ENCODE measurements at regions not wholly inside any gene's neighbourhood (a gene's known extent, or its start where the extent isn't known, plus 50 kb on each side); places are given as distances from the start of the nearest gene placed in this dataset.

DNA sequence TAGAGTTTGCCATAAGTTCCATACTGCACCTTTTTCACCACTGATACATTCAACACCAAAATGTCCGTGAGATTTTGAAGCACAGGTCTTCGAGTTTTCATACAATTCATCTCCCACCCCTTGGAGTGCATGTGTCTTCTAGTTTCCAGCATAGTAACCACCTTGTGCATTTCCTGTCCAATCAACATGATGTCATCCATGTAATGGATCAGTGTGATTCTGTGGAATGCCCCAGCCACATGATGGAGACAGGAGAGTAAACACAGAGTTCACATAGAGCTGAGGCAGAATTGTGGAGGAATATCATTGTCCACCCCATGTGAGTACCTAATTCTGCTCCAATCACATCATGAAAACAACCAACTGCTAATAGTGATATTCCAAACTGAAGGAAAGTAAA is 441.5 kb upstream of the CDH6 start:
- H3K9me3 Mint-ChIP-seq, result no peaks in the 10 kb centered on the region; a peak in 1 of 5 replicates
- Histone ChIP-seq H3K27ac (ENCODE audit: insufficient read length, low read depth, low read length) (no peak overlapping the region), H3T11ph (ENCODE audit: low read length) (no peak overlapping the region), H3K23me2 (ENCODE audit: insufficient read length, low read depth, low read length, poor library complexity, severe bottlenecking) (no peaks in the 10 kb centered on the region), H3K79me1 (ENCODE audit: insufficient read depth, low read depth, low read length, poor library complexity, severe bottlenecking) (no peaks in the 10 kb centered on the region), H3K9me3 (ENCODE audit: control insufficient read depth, low read depth, low read length) (no peaks in the 10 kb centered on the region), H3K9ac (ENCODE audit: extremely low read depth, insufficient read length, low read length) (no peak overlapping the region), H2AFZ (ENCODE audit: low read length) (no peak overlapping the region), H3K14ac (ENCODE audit: insufficient read depth, low read length) (no peak overlapping the region), H3K18ac (ENCODE audit: insufficient read length, low read depth, low read length) (no peak overlapping the region), H4K91ac (ENCODE audit: insufficient read length, low read depth, low read length) (no peak overlapping the region), H4K5ac (ENCODE audit: insufficient read length, low read depth, low read length) (no peak overlapping the region), H3K23ac (ENCODE audit: insufficient read length, low read depth, low read length) (no peak overlapping the region), H2BK15ac (ENCODE audit: low read depth, low read length) (no peak overlapping the region), H3K79me2 (ENCODE audit: insufficient read depth, low read length) (no peaks in the 10 kb centered on the region), H2BK120ac (ENCODE audit: low read depth, low read length, poor library complexity, severe bottlenecking) (no peak overlapping the region), H3K56ac (ENCODE audit: insufficient read length, low read depth, low read length) (no peak overlapping the region), H3K4me2 (ENCODE audit: insufficient read depth, insufficient read length, low read length) (no peak overlapping the region), H4K20me1 (ENCODE audit: control insufficient read depth, insufficient read depth, insufficient read length) (no peaks in the 10 kb centered on the region), H2AK5ac (ENCODE audit: insufficient read length, low read length) (no peak overlapping the region), H4K8ac (replicated peaks; ENCODE audit: insufficient read length, low read depth, low read length) (no peak overlapping the region), H2BK12ac (ENCODE audit: insufficient read length, low read depth, low read length) (no peak overlapping the region), H2BK5ac (ENCODE audit: insufficient read length, low read length) (no peak overlapping the region), H3K27me3 (ENCODE audit: insufficient read depth, low read length) (no peaks in the 10 kb centered on the region), H3K4me1 (ENCODE audit: insufficient read depth, low read length) (no peaks in the 10 kb centered on the region), H3K4ac (ENCODE audit: low read depth, low read length) (no peak overlapping the region), H2BK20ac (ENCODE audit: low read depth, low read length, poor library complexity, severe bottlenecking) (no peak overlapping the region)
- DNase-seq, result no peak
- no peak overlapping the region for H3K4me3 Mint-ChIP-seq
- H3K27ac Mint-ChIP-seq, result no peak overlapping the region
- TF ChIP-seq, protein P1, sequence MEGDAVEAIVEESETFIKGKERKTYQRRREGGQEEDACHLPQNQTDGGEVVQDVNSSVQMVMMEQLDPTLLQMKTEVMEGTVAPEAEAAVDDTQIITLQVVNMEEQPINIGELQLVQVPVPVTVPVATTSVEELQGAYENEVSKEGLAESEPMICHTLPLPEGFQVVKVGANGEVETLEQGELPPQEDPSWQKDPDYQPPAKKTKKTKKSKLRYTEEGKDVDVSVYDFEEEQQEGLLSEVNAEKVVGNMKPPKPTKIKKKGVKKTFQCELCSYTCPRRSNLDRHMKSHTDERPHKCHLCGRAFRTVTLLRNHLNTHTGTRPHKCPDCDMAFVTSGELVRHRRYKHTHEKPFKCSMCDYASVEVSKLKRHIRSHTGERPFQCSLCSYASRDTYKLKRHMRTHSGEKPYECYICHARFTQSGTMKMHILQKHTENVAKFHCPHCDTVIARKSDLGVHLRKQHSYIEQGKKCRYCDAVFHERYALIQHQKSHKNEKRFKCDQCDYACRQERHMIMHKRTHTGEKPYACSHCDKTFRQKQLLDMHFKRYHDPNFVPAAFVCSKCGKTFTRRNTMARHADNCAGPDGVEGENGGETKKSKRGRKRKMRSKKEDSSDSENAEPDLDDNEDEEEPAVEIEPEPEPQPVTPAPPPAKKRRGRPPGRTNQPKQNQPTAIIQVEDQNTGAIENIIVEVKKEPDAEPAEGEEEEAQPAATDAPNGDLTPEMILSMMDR (conservative IDR thresholded peaks at IDR 0.05), result no peak
- no CpG with 5 or more reads among the region's 2 CpGs for WGBS (ENCODE audit: extremely low coverage, insufficient read length, low lambda C conversion rate)
- H3K36me3 Mint-ChIP-seq (ENCODE audit: insufficient read depth in 1 of 3, low read depth in 3 of 3), result no peaks in the 10 kb centered on the region; a peak in 1 of 7 replicates
- no peaks in the 10 kb centered on the region; the same call in 1 of the 2 replicates for H3K27me3 Mint-ChIP-seq (ENCODE audit: low read depth)
- H3K4me1 Mint-ChIP-seq, result no peaks in the 10 kb centered on the region

All from H9 (cell line).